ENCODE measurements at regions not wholly inside any gene's neighbourhood (a gene's known extent, or its start where the extent isn't known, plus 50 kb on each side); places are given as distances from the start of the nearest gene placed in this dataset.

GRCh38 chr3:140809316-140809715 lies 131.5 kb downstream of the TRIM42 start:
- DNase-seq (ENCODE audit: extremely low read depth in 1 of 2, low read depth in 1 of 2) = no peak

GRCh38 chr3:140816372-140817195 lies 125.1 kb upstream of the SLC25A36 start:
- no peak for DNase-seq (ENCODE audit: extremely low read depth in 1 of 2, low read depth in 1 of 2)

GRCh38 chr3:140821493-140821892 lies 120.1 kb upstream of the SLC25A36 start:
- no peak for DNase-seq (ENCODE audit: extremely low read depth in 1 of 2, low read depth in 1 of 2)

GRCh38 chr3:140822401-140823047 lies 119.1 kb upstream of the SLC25A36 start:
- no peak for DNase-seq (ENCODE audit: extremely low read depth in 1 of 2, low read depth in 1 of 2)

DNA sequence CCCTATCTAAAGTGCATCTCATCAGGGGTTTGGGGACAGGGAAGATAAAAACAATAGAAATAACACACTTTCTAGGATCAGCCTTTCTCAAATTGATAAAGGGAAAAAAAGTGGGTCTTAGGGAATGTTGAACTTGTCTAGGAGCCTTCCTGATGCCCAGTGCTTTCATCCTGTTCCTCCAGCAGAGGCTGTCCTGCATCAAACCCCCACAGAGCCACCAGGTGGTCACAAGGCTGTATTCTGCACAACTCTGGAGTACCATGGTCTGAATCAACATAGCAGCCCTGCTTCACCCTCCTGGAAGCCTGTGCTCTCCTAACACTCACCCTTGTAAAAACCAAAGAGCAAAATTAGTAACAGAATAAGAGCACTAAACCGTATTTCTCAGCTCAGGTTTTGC lies 118.5 kb upstream of the SLC25A36 start:
- no peak for DNase-seq (ENCODE audit: extremely low read depth in 1 of 2, low read depth in 1 of 2)

DNA sequence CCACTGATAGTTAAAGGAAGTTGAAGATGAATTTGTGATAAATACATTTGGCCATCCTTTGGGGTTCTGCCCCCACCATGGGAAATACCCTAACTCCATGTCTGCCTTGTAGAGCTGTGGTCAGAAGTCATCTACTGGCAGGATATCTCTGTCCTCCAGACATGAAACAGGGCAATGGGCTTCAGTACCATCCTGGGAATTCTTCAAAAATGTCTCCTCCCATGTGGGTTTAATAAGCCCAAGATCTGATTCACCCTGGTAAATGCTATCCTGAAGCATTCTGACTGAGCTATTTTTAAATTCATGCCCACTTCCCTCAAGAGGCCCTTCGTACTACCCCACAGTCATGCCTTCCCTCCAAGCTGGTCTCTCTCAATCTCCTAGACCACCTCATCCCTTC lies 113.7 kb upstream of the SLC25A36 start:
- no peak for DNase-seq (ENCODE audit: extremely low read depth in 1 of 2, low read depth in 1 of 2)

DNA sequence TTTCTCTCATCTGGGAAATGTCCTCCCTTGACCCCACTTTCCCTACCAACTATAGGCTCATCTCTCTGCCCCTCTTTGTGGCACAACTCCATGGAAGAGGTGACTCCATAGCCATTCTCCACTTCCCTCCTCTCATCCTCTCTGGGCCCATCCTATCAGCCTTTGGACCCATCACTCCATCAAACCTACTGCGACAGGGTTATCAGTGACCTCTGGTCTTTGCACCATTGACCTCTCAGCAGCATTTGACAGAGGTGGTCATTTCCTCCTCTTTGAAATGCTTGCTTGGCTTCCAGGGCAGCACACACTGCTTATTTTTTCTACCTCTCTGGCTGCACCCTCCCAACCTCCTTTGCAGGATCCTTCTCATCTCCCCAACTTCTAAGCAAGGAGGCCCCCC lies 113.1 kb upstream of the SLC25A36 start:
- DNase-seq (ENCODE audit: extremely low read depth in 1 of 2, low read depth in 1 of 2) = no peak

- no peak for DNase-seq (ENCODE audit: extremely low read depth in 1 of 2, low read depth in 1 of 2)
These were observed 111.8 kb upstream of the SLC25A36 start for GRCh38 chr3:140829796-140830195.

GRCh38 chr3:140830391-140830790 lies 111.2 kb upstream of the SLC25A36 start:
- DNase-seq (ENCODE audit: extremely low read depth in 1 of 2, low read depth in 1 of 2) = no peak

- no peak for DNase-seq (ENCODE audit: extremely low read depth in 1 of 2, low read depth in 1 of 2)
These were observed 108.8 kb upstream of the SLC25A36 start for GRCh38 chr3:140832883-140833282.

- no peak for DNase-seq (ENCODE audit: extremely low read depth in 1 of 2, low read depth in 1 of 2)
These were observed 107.2 kb upstream of the SLC25A36 start for GRCh38 chr3:140834266-140835037.

DNA sequence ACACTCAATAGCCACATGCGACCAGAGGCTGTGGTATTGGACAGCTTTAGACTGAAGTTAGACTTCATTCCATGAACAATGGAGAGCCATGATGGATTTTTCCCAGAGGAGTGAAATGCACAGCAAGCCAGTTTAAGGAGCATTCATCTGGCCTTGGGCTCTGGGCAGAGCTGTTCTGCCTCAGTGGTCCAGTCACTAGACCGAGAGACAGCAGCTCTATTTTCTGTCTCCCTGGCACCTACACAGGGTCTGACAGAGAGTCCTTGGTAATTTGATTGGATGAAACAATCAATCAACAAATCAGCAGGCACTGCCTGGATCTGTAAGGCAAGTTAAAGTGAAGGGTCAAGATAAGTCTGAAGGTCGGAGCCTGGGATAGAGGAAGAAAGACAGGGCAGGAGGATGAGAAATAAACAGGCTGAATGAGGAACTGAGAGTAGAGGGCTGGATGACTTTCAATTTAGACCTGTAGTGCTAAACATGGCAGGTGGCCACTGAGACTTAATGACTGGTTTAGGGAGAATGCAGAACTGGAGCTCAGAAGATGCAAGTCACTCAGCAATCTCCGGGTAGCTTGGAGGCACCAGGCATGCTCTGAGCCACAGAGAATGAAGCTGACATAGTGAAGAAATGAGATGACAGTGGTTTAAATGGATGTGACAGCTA lies 98.5 kb upstream of the SLC25A36 start:
- DNase-seq (ENCODE audit: extremely low read depth in 1 of 2, low read depth in 1 of 2) = no peak

DNA sequence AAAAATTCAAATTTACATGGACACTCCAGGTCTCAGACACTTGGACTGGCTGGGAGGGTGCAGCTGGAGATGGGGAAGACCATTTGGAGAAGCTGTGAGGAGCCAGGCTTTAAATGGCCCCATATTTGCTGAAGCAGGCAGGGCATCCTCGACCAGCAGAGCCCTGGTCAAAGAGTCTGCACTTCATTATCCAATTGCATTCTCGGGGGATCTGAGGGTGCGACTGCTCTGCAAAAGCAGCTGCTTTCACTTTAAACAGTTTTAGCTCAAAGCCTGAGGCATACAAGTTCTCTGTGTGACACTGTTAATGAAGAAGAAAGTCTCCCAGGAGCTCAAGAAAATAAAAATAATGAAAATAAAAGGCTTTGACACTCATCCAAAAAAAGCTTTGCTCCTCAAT lies 98.0 kb upstream of the SLC25A36 start:
- DNase-seq (ENCODE audit: extremely low read depth in 1 of 2, low read depth in 1 of 2) = no peak

DNA sequence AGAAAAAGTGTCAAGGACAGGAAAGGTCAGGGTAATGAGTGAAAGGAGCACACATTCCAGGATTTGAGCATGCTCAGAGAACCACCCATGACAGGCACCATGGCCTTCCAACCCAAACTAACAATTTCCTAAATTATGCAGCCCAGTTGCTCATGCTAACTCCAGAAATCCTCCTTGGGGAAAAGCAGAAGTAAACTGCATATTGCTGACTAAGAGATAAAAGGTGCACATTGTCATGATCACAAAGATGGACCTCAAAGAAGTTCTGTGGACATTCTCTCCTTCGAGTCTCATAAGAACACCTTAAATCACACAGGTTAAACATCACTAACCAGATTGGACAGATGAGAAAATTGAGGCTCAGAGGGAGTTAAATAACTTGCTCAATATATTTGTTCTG lies 97.6 kb upstream of the SLC25A36 start:
- DNase-seq (ENCODE audit: extremely low read depth in 1 of 2, low read depth in 1 of 2) = no peak

GRCh38 chr3:140845882-140846281 lies 95.8 kb upstream of the SLC25A36 start:
- no peak for DNase-seq (ENCODE audit: extremely low read depth in 1 of 2, low read depth in 1 of 2)

DNA sequence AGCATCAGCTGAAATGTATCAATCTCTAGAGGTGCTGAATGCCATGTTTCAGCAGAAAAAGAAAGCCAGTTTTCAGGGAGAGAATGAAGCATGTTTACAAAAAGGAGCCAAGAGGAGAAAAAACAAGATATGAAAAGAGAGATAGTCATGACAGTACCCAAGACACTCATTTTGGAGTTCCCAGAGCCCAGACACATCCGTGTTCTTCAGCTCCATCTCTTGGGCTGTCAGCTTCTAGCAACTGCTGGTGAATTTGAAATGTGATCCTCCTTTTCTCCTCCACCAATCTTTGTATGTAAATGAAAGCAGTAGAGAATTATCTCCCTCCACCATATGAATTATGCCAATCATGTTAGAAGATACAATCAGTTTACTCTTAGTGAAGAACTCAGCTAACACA lies 93.0 kb upstream of the SLC25A36 start:
- no peak for DNase-seq (ENCODE audit: extremely low read depth in 1 of 2, low read depth in 1 of 2)

- no peak for DNase-seq (ENCODE audit: extremely low read depth in 1 of 2, low read depth in 1 of 2)
These were observed 91.3 kb upstream of the SLC25A36 start for GRCh38 chr3:140850210-140850955.

DNA sequence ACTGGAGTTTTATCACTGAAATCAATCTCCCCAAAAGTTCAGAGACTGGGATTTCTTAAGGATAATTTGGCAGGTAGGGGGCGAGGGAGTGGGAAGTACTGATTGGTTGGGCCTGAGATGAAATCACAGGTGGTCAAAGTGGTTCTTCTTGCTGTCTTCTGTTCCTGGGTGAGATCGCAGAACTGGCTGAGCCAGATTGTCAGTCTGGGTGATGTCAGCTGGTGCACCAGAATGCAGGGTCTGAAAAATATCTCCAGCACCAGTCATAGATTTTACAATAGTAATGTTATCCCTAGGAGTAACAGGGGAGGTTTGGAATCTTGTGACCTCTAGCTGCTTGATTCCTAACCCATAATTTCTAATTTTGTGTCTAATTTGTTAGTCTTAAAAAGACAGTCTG lies 86.7 kb upstream of the SLC25A36 start:
- DNase-seq (ENCODE audit: extremely low read depth in 1 of 2, low read depth in 1 of 2) = no peak

- no peak for DNase-seq (ENCODE audit: extremely low read depth in 1 of 2, low read depth in 1 of 2)
These were observed 84.7 kb upstream of the SLC25A36 start for GRCh38 chr3:140856905-140857304.

DNA sequence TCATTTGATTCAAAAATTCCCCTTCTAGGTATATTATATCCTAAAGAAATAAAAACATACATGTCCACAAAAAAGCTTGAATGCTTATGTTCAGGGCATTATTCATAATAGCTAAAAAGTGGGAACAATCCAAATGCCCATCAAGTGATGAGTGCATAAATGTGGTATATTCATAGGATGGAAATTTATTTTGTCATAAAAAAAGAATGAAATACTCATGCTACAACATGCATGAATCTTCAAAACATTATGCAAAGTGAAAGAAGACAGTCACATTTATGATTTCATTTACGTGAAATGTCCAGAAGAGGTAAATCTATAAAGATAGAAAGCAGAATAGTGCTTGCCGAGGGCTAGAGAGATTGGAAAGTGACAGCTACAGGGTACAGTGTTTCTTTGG lies 83.6 kb upstream of the SLC25A36 start:
- DNase-seq (ENCODE audit: extremely low read depth in 1 of 2, low read depth in 1 of 2) = no peak

All from stimulated activated CD8-positive, alpha-beta memory T cell treated with anti-CD3 and anti-CD28 coated beads, Interleukin-7, amount 100 ng/mL, for 48 hours (primary cell).